Endodermal cell (in vitro differentiated cells): ENCODE measurements at regions not wholly inside any gene's neighbourhood (a gene's known extent, or its start where the extent isn't known, plus 50 kb on each side); places are given as distances from the start of the nearest gene placed in this dataset.

Experiments used
- DNase-seq: peaks from one replicate; pipeline ENCODE4 v3.0.0-alpha.2; 2017
- H3K27ac ChIP-seq: 2 replicates; pipeline ENCODE4 v1.5.1; 2013; ENCODE audit warnings: mild to moderate bottlenecking, low read depth, low read length, moderate library complexity
- H3K27me3 ChIP-seq: 2 replicates; pipeline ENCODE4 v1.6.1; 2013; ENCODE audit warnings: mild to moderate bottlenecking, low read length, moderate library complexity; ENCODE audit not compliant: insufficient read depth, control insufficient read depth, poor library complexity, severe bottlenecking
- H3K36me3 ChIP-seq: 2 replicates; pipeline ENCODE4 v1.7.0; 2013; ENCODE audit warnings: mild to moderate bottlenecking, low read length, moderate library complexity; ENCODE audit not compliant: control insufficient read depth, insufficient read depth
- H3K4me1 ChIP-seq: one replicate; pipeline ENCODE4 v1.7.0; 2013; ENCODE audit warnings: low read length; ENCODE audit not compliant: control insufficient read depth, insufficient read depth
- H3K4me3 ChIP-seq: 2 replicates; pipeline ENCODE4 v1.5.1; 2013; ENCODE audit warnings: mild to moderate bottlenecking, low read length, moderate library complexity
- H3K9ac ChIP-seq: 2 replicates; pipeline ENCODE4 v1.6.1; 2013; ENCODE audit warnings: mild to moderate bottlenecking, low read length, moderate library complexity; ENCODE audit not compliant: poor library complexity, severe bottlenecking; ENCODE audit errors: extremely low read depth
- H3K9me3 ChIP-seq: 2 replicates; pipeline ENCODE4 v1.6.1; 2013; ENCODE audit warnings: mild to moderate bottlenecking, low read length, moderate library complexity; ENCODE audit not compliant: control insufficient read depth
- H3K27ac Mint-ChIP-seq: 2 replicates; pipeline ENCODE4 v1.8.0; 2020; ENCODE audit warnings: mixed read lengths
- H3K27me3 Mint-ChIP-seq: 2 replicates; pipeline ENCODE4 v1.8.0; 2021; ENCODE audit warnings: mild to moderate bottlenecking, mixed read lengths; ENCODE audit not compliant: insufficient read depth
- H3K36me3 Mint-ChIP-seq: 2 replicates; pipeline ENCODE4 v1.8.0; 2020; ENCODE audit warnings: low read depth, mixed read lengths
- H3K4me1 Mint-ChIP-seq: 2 replicates; pipeline ENCODE4 v1.8.0; 2020; ENCODE audit warnings: mixed read lengths
- H3K4me3 Mint-ChIP-seq: 2 replicates; pipeline ENCODE4 v1.8.0; 2020; ENCODE audit warnings: mild to moderate bottlenecking, moderate library complexity, mixed read lengths
- H3K9me3 Mint-ChIP-seq: 2 replicates; pipeline ENCODE4 v1.8.0; 2020; ENCODE audit warnings: mild to moderate bottlenecking, mixed read lengths
- WGBS, 2 experiments: methylation state at CpG; one replicate each; pipeline versions ENCODE4 v1.1.5 to v1.1.7; 2013; ENCODE audit warnings: missing lambda C conversion rate in 2 of 2, mixed read lengths in 1 of 2; ENCODE audit not compliant: insufficient coverage in 1 of 2, insufficient read length in 1 of 2; 5-methylcytosine and 5-hydroxymethylcytosine counted together
- TF ChIP-seq, protein P1 (sequence below): fragments of 200-600 bp; sonication (generic); conservative IDR thresholded peaks from 2 replicates; pipeline ENCODE4 v1.5.0; 2021; ENCODE audit warnings: antibody characterized with exemption, mild to moderate bottlenecking

DNA sequence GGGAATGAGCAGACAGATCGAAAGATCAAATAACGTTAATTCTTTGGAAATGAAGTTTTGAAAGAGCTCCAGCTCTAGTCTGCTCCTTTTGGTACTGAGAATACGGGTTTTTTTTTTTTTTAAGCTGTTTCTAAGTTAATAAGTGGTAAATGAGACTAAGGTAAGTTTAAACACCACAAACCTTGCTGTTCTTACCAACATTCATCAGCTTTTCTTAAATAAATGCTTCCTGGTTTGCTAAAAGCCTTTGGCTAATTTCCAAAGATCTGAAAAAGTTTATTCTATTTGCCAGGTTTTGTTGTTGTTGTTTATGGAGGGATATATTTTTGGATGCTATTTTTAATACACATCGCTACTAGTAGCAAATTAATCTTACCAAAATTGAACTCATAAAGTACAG lies 55.1 kb upstream of the STXBP5 start:
- Mint-ChIP-seq H3K27ac (no peak overlapping the region), H3K36me3 (no peaks in the 10 kb centered on the region), H3K9me3 (no peaks in the 10 kb centered on the region), H3K4me1 (peaks cover 9% of the 10 kb centered on the region), H3K27me3 (no peaks in the 10 kb centered on the region), H3K4me3 (no peak overlapping the region)
- DNase-seq: no peak
- H3K9ac ChIP-seq: no peak overlapping the region
- 93 to 94% methylated on average over 2 to 4 of the region's 4 CpGs for WGBS, 2 experiments
- no peaks in the 10 kb centered on the region for H3K4me1 ChIP-seq
- no peaks in the 10 kb centered on the region for H3K36me3 ChIP-seq
- no peak overlapping the region for H3K4me3 ChIP-seq
- H3K9me3 ChIP-seq: no peaks in the 10 kb centered on the region
- TF ChIP-seq, protein P1, sequence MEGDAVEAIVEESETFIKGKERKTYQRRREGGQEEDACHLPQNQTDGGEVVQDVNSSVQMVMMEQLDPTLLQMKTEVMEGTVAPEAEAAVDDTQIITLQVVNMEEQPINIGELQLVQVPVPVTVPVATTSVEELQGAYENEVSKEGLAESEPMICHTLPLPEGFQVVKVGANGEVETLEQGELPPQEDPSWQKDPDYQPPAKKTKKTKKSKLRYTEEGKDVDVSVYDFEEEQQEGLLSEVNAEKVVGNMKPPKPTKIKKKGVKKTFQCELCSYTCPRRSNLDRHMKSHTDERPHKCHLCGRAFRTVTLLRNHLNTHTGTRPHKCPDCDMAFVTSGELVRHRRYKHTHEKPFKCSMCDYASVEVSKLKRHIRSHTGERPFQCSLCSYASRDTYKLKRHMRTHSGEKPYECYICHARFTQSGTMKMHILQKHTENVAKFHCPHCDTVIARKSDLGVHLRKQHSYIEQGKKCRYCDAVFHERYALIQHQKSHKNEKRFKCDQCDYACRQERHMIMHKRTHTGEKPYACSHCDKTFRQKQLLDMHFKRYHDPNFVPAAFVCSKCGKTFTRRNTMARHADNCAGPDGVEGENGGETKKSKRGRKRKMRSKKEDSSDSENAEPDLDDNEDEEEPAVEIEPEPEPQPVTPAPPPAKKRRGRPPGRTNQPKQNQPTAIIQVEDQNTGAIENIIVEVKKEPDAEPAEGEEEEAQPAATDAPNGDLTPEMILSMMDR: no peak
- H3K27me3 ChIP-seq: no peaks in the 10 kb centered on the region
- no peak overlapping the region for H3K27ac ChIP-seq

DNA sequence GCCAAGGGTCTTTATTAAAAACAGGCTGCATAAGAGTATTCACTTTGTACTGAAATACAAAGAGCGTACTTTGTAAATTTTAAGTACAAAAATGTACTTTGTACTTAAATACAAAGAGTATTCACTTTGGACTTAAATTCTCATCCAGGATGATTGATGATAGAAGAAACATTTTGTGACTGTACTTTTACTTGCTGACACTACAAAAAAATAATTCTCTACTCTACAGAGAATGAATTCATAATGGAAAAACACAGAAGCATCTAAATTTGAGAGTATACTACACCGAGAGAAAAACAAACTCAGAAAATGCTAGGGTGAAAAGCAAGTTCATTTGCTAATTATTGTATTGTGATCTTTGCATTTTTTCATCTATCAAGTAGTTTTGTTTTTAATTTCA lies 54.4 kb upstream of the STXBP5 start:
- H3K9me3 ChIP-seq: no peaks in the 10 kb centered on the region
- H3K4me1 ChIP-seq: no peaks in the 10 kb centered on the region
- no peaks in the 10 kb centered on the region for H3K27me3 ChIP-seq
- H3K9ac ChIP-seq: no peak overlapping the region
- H3K36me3 ChIP-seq: no peaks in the 10 kb centered on the region
- DNase-seq: no peak
- Mint-ChIP-seq H3K36me3 (no peaks in the 10 kb centered on the region), H3K27me3 (no peaks in the 10 kb centered on the region), H3K27ac (no peak overlapping the region), H3K4me1 (peaks cover 9% of the 10 kb centered on the region), H3K4me3 (no peak overlapping the region), H3K9me3 (no peaks in the 10 kb centered on the region)
- H3K27ac ChIP-seq: no peak overlapping the region
- 100% methylated on average over 2 of the region's 2 CpGs; no CpG with 5 or more reads in 1 of the 2 experiments for WGBS, 2 experiments
- TF ChIP-seq, protein P1: no peak
- no peak overlapping the region for H3K4me3 ChIP-seq

DNA sequence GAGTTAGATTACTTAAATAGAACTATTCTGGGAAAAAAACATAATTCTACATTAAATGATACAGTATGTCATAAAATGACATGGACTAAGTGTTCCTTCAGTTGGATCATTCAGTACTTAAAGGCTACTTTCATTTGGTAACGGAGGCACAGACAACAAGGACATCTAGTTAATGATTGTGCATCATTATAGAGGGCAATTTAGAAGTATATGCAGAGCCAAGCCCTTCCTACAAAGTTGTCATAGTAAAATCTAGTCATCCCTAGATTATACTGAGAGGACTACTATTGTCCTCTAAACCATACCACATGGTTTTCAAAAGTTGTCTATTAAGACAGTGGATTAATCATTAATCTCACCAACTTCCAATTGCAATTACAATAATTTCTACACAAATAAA lies 53.9 kb upstream of the STXBP5 start:
- H3K4me3 ChIP-seq: no peak overlapping the region
- H3K9me3 ChIP-seq: no peaks in the 10 kb centered on the region
- DNase-seq: no peak
- TF ChIP-seq, protein P1: no peak
- Mint-ChIP-seq H3K27me3 (no peaks in the 10 kb centered on the region), H3K9me3 (no peaks in the 10 kb centered on the region), H3K4me1 (peaks cover 9% of the 10 kb centered on the region), H3K4me3 (no peak overlapping the region), H3K27ac (no peak overlapping the region), H3K36me3 (no peaks in the 10 kb centered on the region)
- no peaks in the 10 kb centered on the region for H3K27me3 ChIP-seq
- no peaks in the 10 kb centered on the region for H3K36me3 ChIP-seq
- H3K27ac ChIP-seq: no peak overlapping the region
- 97% methylated on average over 1 of the region's 1 CpG; no CpG with 5 or more reads in 1 of the 2 experiments for WGBS, 2 experiments
- no peaks in the 10 kb centered on the region for H3K4me1 ChIP-seq
- no peak overlapping the region for H3K9ac ChIP-seq
